ENCODE measurements at regions not wholly inside any gene's neighbourhood (a gene's known extent, or its start where the extent isn't known, plus 50 kb on each side); places are given as distances from the start of the nearest gene placed in this dataset.
"Not testable (repeated sequence)": the region's sequence is repeated elsewhere in the genome, so short reads cannot be mapped to it uniquely, and the experiment has no call there.

DNA sequence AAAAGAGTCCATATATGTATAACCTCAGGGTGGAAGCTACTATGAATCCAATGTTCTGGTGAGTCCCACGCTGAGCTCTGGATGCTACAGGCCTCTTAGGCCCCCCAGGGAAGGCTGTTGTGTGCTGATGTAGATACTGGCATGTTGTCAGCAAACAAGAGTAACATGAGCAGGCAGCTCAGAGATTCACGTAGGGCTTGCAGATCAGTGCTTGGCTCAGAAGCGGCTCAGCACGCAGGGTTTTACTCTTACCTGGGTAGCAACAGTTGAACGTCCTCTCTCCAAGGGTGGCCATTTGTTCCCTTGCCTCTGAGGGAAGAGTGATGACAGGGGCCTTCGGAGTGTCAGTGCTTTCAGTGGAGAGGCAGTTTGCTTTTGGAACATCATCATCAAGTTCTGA lies 93.4 kb downstream of the ZFP64 start:
- no peak for DNase-seq

DNA sequence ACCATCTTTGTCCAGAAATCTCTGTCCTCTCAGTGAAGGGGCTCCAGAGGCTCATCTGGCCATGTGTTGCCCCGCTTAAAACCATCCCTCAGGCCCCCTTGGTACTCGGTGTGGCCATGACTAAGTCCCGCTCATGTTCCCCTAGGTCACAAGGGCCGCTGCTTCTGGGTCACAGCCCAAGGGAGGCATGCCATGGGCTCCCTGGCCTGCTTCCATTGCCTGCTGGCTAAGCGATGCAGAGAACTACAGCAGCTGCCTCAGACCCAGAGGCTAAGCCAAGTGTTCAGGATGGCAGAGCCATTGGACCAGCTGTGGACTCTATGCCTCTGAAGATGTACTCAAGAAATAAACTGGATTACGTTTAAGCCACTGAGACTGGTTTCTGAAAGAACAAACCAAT lies 95.5 kb downstream of the ZFP64 start:
- DNase-seq: no peak

- DNase-seq: no peak
Observed at GRCh38 chr20:52094693-52095092, 96.9 kb downstream of the ZFP64 start.

DNA sequence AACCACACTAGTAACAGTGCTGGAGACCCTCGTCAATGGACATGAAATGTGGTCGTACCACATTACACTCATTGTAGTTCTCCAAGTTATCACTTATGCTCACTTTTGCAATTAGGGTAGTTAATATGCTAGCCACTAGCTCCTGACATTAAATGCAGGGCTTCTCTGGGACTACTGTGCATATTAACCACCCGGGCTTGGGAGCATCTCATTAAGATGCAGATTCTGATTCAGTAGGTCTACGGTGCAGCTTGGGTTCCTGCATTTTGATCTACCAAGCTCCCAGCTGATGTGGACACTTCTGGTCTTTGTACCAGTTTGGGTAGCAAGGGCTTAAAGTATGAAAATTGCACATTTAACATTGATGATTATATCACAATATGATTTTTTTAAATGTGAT lies 98.0 kb downstream of the ZFP64 start:
- no peak for DNase-seq

DNA sequence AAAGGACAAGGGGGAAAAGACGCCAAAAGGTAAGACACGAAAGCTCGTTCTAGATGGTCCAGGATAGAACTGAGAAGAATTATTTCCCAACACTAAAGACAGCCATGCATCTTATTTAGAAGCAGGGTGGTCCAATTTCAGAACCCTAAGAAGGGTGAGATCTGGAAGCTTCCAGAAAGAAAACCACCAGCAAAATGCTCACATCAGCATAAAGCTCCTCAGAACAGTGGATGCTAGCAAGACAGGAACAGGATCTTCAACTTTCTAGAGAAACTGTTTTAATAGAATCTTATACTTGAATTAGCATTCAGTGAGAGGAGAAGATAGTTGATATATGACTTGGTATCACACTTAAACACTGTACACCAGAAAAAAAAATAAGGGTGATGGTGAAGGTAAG lies 101.5 kb downstream of the ZFP64 start:
- no peak for DNase-seq

DNA sequence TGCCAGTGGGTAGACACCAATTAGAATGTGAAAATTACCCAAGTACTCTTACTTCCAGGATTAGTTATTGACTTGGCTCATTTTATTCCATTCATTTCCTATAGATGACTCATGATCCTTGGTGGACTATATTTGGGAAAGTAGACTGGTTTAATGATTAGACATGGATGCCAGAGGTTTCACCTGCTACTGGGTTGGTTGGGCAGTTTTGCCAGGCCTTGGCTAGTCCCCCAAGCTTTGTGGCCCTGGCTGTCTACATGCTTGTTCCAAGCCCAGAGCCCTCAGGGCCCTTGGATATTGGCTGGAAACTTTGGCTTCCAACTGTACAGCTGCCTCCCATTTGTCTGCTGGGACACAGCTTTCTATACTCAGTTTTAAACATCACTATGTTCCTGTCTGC lies 104.1 kb downstream of the ZFP64 start:
- no peak for DNase-seq

GRCh38 chr20:52086878-52087277 lies 104.7 kb downstream of the ZFP64 start:
- no peak for DNase-seq

DNA sequence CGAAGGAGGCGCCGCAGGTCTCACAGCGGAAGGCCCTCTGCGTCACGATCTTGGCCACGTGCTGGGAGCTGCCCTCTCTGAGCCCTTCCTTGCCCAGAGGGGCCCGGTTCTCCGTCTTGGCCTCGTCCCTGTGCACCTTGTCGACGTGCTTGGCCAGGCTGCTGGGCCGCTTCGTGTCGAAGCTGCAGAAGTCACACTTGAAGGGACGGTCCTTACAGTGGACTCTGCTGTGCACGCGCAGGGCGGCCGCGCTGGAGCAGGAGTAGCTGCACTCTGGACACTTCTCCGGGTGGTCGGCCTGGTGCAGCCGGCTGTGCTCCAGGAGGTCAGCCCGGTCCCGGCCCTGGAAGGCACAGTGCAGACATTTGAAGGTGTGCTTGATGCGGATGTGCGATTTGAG lies 106.9 kb downstream of the ZFP64 start:
- DNase-seq: no peak

GRCh38 chr20:52083627-52084232 lies 107.8 kb downstream of the ZFP64 start:
- DNase-seq: peak; percentile 52

DNA sequence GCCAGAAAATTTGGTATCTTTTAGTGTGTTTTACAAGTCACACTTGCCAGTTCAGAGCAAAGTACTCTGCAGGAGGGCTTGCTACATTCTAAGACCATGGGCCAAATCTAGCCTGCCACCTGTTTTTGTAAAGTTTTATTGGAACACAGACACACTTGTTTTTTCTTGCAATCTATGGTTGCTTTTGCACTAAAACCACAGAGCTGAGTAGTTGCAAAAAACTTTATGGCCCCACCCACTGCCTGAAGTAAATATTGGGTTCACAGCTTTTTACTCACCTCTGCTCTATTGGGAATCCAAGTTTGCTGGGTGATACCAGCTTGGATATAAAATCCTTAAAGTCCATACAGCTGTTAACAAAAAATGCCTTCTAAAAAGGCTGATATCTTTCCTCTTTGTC lies 109.0 kb downstream of the ZFP64 start:
- no peak for DNase-seq

DNA sequence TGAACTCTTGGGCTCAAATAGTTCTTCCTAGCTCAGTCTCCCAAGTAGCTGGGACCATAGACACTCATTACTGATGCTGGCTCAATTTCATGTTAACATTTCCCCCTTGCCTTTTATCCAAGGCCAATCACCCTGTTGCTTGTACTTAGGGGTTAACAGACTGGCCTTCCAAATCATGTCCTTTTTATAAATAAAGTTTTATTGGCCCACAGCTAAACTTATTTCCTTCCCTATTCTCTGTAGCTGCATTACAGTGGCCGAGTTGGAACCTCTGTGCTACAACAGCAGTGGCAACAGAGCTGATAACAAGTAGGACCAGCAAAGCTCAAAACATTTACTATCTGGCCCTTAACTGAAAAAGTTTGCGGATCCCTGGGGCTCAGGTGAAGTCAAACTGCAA lies 109.8 kb downstream of the ZFP64 start:
- no peak for DNase-seq

DNA sequence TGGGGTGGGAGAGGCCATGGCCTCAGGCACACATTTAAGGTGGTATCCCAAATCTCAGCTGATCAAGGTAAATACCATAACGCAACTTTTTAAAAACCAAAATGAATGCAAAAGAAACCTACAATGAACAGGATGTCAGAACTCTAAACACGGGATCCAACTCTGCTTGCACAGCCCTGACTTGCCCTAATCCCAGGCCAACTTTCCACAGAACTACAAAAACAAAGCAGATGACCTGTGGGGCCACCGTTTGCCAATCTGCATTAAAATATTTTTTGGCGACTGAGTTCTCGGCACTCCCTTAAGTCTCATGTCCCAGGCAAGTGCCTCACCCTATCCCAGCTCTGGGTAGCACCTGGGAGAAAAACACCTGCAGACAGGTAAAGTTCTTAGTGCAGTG lies 110.5 kb downstream of the ZFP64 start:
- DNase-seq: no peak

GRCh38 chr20:52078289-52078688 lies 113.3 kb downstream of the ZFP64 start:
- DNase-seq: no peak

GRCh38 chr20:52076164-52076563 lies 115.4 kb downstream of the ZFP64 start:
- no peak for DNase-seq

DNA sequence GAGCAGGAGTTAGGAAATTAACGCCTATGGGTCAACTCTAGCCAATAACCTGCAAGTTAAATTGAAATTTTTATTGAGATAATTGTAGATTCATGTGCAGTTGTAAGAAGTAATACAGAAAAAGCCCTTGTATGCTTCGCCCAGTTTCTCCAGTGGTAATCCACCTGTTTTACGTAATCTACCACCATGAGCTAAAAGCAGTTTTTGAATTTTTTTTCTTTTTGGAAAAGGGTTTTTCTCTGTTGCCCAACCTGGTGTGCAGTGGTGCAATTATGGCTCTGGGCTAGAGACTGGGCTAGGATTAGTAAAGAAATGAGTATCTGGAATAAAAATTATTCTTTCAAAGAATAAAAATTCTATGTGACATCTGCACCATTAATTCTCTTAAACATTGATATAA lies 116.2 kb downstream of the ZFP64 start:
- DNase-seq: no peak

DNA sequence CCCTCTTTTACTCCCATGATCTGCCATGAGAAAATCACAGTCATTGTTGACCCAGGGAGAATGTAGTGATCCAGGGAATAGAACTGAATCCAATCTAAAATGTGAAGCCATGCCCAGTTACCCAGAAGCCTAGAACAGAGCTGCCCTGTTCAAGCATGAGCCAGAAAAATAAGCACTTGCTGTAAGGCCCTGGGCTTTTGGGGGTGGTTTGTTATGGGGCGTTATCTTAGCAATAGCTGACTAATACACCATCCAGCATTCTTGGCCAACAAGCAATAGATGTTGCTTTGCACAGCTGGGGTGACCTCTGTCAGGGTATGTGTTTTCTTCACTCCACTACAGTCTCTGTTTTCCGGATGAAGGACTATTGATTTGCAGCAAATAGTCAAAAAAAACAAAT lies 120.4 kb downstream of the ZFP64 start:
- no peak for DNase-seq

DNA sequence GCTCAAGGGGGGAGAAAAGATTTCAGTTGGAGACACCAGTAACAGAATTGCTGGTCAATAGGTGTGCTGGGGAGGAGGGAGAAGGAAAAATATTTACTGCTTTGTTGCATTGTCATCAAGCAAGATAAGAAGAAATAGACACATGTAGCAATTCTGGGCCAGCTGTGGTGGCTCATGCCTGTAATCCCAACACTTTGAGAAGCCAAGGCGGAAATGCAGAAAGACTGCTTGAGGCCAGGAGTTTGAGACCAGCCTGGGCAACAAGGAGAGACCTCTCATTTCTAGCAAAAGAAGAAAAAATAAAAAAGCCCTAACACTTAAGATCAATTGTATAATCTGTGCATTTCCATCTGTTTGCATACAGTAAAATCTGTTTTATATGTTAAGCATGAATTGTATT lies 126.6 kb downstream of the ZFP64 start:
- no peak for DNase-seq

GRCh38 chr20:52062452-52063209 lies 128.9 kb downstream of the ZFP64 start:
- no peak for DNase-seq

DNA sequence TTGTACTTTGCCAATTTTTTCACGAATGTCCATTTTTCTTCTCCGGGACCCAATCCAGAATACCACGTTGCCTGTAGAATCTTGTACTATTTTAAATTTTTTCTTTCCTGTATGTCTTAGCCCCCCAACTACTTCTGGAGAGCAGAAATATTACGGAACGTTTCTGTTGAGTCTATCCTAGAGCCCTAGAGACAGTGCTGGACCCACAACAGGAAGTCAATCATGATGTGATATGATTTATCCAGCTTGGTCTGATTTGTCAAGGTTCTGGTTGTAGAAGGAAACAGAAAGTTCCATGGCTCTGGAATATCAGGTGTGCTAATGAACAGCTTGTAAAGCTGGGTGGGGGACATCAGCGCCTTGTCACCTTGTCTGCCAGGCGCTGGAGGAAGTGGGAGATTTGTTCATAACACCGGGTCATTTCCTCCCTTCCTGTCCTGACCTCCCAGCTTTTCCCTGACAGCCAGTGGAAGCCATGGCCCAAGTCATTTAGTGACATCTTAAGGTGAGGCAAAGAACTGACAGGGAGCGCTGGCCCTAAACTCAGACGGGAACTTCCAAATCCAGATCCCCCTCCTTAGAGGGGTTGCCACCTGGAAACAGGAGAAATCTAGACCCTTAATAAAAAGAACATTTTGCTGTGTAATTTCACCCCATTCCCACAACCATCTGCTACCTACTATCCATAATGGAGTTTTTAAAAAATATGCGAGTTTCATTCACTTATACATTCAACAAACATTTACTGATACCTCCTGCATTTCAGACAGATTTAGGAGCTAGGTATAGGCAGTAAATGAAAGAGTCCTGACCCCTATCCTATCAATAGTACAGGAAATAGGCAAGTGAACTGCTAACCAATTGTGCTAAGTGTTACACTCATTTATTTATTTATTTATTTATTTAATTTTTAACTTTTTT lies 130.5 kb downstream of the ZFP64 start:
- no peak for DNase-seq

DNA sequence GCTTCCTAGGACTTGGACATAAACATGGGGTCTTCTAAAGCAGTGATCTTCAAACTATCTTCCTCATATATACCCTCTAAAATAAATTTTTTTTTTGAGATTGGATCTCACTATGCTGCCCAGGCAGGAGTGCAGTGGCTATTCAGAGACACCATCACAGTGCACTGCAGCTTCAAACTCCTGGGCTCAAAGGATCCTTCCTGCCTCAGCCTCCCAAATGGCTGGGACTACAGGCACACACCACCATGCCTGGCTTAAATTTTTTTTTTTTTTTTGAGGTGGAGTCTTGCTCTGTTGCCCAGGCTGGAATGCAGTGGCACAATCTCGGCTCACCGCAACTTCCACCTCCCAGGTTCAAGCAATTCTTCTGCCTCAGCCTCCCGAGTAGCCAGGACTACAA lies 134.4 kb downstream of the ZFP64 start:
- not testable (repeated sequence) for DNase-seq

DNA sequence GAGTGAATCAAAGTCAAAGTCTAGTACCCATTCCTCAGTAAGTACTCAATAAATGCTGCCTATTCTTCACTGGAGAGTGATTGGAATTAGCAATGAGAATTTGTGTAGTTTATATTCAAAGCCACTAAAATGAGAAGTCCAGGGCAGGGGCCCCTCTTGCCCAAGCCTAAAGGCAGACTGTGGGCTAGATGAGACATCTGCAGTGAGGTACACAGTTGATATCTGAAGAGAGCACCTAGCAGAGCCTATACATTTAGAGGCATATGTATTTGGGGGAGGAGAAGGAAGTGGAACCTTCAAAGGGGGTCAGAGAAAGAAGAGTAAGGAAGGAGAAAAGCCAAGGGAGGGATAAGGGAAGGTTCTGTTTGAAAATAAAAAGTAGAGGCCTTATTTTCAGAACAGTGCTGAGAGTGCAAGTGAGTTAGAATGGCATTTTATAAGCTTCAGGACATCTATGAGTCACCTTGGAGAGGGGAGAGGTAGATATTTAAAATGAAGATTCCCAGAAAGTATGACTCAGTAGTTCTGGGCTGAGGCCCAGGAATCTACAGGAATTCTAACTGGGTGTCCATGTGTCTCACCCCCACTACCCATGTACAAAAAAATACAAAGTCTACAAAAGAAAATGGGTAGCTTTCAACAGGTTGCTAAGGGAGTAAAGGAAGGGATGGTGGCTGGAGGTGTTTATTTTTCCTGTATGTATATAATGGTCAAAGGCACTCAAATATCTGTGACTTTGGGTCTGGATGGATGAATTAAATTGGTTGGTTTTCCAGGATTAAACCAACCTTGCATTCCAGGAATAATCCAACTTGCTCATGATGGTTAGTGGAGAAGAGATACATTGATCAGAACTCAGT lies 135.1 kb downstream of the ZFP64 start:
- no peak for DNase-seq

GRCh38 chr20:52054123-52054522 lies 137.5 kb downstream of the ZFP64 start:
- DNase-seq: no peak

All from stimulated activated CD4-positive, alpha-beta T cell treated with anti-CD3 and anti-CD28 coated beads, Interleukin-4, amount 100 ng/mL, for 24 hours (primary cell).